ENCODE measurements at regions not wholly inside any gene's neighbourhood (a gene's known extent, or its start where the extent isn't known, plus 50 kb on each side); places are given as distances from the start of the nearest gene placed in this dataset.

DNA sequence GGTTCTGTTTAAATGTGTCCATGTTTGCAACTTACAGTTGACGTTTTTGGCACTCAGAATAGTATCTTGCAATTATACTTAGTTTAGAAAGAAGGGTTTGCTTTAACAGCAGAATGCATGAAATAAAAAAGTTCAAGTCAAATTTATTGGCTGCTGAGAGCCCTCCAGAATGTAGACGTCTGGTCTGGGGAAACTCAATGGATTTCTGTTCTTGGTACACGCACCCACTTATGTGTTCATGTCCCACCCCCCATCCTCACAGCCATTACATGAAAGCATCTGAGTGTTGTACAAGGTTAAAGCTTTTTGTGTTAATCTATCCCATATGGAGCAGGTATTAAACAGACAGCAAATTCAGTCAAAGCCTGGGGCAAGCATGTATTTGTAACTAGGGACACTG is 219.5 kb downstream of the SOX11 start:
- Histone ChIP-seq H3K4me1 (ENCODE audit: insufficient read depth, low read length) (peaks cover 28% of the 10 kb centered on the region), H3K27ac (ENCODE audit: low read depth, low read length) (no peak overlapping the region), H3K4me2 (ENCODE audit: low read length) (no peak overlapping the region), H4K20me1 (ENCODE audit: insufficient read depth, low read length) (no peaks in the 10 kb centered on the region), H3K4me3 (ENCODE audit: insufficient read depth, low read depth, low read length) (no peak overlapping the region), H3K36me3 (ENCODE audit: insufficient read depth, low read length) (no peaks in the 10 kb centered on the region), H3K27me3 (ENCODE audit: insufficient read depth, low read length) (no peaks in the 10 kb centered on the region), H3K9ac (ENCODE audit: low read length) (no peak overlapping the region), H3K9me3 (ENCODE audit: insufficient read depth, low read depth, low read length) (no peaks in the 10 kb centered on the region), H2AFZ (ENCODE audit: low read depth, low read length) (no peak overlapping the region), H3K79me2 (ENCODE audit: insufficient read depth, low read length) (no peaks in the 10 kb centered on the region)
- Mint-ChIP-seq H3K36me3 (ENCODE audit: low read depth, unreplicated experiment) (no peaks in the 10 kb centered on the region), H3K4me3 (ENCODE audit: unreplicated experiment) (no peak overlapping the region), H3K9me3 (ENCODE audit: unreplicated experiment) (no peaks in the 10 kb centered on the region), H3K4me1 (ENCODE audit: low read depth, unreplicated experiment) (peaks cover 26% of the 10 kb centered on the region), H3K27ac (ENCODE audit: unreplicated experiment) (no peak overlapping the region), H3K27me3 (ENCODE audit: low read depth, unreplicated experiment) (peaks cover 5% of the 10 kb centered on the region)
- no peak for FAIRE-seq
- DNase-seq (ENCODE audit: low read depth) = no peak
- TF ChIP-seq, protein P1, sequence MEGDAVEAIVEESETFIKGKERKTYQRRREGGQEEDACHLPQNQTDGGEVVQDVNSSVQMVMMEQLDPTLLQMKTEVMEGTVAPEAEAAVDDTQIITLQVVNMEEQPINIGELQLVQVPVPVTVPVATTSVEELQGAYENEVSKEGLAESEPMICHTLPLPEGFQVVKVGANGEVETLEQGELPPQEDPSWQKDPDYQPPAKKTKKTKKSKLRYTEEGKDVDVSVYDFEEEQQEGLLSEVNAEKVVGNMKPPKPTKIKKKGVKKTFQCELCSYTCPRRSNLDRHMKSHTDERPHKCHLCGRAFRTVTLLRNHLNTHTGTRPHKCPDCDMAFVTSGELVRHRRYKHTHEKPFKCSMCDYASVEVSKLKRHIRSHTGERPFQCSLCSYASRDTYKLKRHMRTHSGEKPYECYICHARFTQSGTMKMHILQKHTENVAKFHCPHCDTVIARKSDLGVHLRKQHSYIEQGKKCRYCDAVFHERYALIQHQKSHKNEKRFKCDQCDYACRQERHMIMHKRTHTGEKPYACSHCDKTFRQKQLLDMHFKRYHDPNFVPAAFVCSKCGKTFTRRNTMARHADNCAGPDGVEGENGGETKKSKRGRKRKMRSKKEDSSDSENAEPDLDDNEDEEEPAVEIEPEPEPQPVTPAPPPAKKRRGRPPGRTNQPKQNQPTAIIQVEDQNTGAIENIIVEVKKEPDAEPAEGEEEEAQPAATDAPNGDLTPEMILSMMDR (IDR thresholded peaks at IDR 0.05; ENCODE audit: insufficient read depth, low read depth, low read length) = no peak
- no peak for TF ChIP-seq EZH2 (IDR thresholded peaks at IDR 0.05; ENCODE audit: insufficient read depth, low read length)

DNA sequence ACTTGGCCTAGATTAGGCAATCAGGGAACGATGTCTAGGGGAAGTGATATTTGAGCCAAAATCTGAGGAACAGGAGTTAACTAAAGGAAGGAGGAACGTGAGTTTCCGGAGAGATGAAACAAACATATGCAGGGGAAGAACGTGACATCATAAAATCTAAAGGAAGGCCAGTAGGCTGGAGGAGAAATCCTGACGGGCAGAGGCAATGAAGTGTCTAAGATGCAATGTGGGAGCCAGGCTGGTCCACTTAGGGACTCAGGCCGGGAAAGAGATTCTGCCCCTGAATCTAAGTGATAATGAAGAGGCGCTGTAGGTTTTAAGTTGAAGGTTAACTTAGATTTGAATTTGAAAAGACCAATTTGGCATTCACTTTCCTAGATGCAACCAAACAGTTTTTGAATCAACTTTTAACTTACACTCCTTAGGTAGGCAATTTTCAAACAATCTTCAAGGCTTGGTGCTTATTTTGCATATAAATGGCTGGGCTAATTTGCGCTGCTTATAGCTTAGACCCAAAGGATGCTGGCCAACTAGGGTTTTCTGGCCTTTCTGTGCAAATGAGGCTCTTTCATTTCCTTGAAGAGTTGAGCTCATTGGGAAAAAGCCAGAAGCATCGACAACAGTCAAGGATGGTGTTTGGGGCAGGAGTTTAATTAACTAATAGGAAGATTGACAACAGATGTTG is 221.7 kb downstream of the SOX11 start:
- Histone ChIP-seq H3K36me3 (ENCODE audit: insufficient read depth, low read length) (no peaks in the 10 kb centered on the region), H2AFZ (ENCODE audit: low read depth, low read length) (no peak overlapping the region), H4K20me1 (ENCODE audit: insufficient read depth, low read length) (no peaks in the 10 kb centered on the region), H3K9me3 (ENCODE audit: insufficient read depth, low read depth, low read length) (peaks cover 3% of the 10 kb centered on the region), H3K4me2 (ENCODE audit: low read length) (peak overlapping the region; percentile 75), H3K4me3 (ENCODE audit: insufficient read depth, low read depth, low read length) (no peak overlapping the region), H3K9ac (ENCODE audit: low read length) (no peak overlapping the region), H3K27me3 (ENCODE audit: insufficient read depth, low read length) (no peaks in the 10 kb centered on the region), H3K27ac (ENCODE audit: low read depth, low read length) (no peak overlapping the region), H3K79me2 (ENCODE audit: insufficient read depth, low read length) (no peaks in the 10 kb centered on the region), H3K4me1 (ENCODE audit: insufficient read depth, low read length) (peaks cover 23% of the 10 kb centered on the region)
- Mint-ChIP-seq H3K4me1 (ENCODE audit: low read depth, unreplicated experiment) (peaks cover 16% of the 10 kb centered on the region), H3K9me3 (ENCODE audit: unreplicated experiment) (peaks cover under 1% of the 10 kb centered on the region), H3K27ac (ENCODE audit: unreplicated experiment) (no peak overlapping the region), H3K27me3 (ENCODE audit: low read depth, unreplicated experiment) (peaks cover 3% of the 10 kb centered on the region), H3K4me3 (ENCODE audit: unreplicated experiment) (no peak overlapping the region), H3K36me3 (ENCODE audit: low read depth, unreplicated experiment) (no peaks in the 10 kb centered on the region)
- DNase-seq (ENCODE audit: low read depth) (no peak), FAIRE-seq (no peak)
- TF ChIP-seq EZH2 (IDR thresholded peaks at IDR 0.05; ENCODE audit: insufficient read depth, low read length) = no peak
- TF ChIP-seq, protein P1 (IDR thresholded peaks at IDR 0.05; ENCODE audit: insufficient read depth, low read depth, low read length) = no peak
